Ammon's horn (tissue), 1 donor: ENCODE measurements at regions not wholly inside any gene's neighbourhood (a gene's known extent, or its start where the extent isn't known, plus 50 kb on each side); places are given as distances from the start of the nearest gene placed in this dataset.
A peak's percentile ranks its signal among the peaks of the same experiment; 100 is the strongest.
"Not testable (repeated sequence)": the region's sequence is repeated elsewhere in the genome, so short reads cannot be mapped to it uniquely, and the experiment has no call there.

Source experiments
- DNase-seq: peaks from one replicate; pipeline ENCODE4 v3.0.0-alpha.2; 2016; ENCODE audit warnings: low spot score

DNA sequence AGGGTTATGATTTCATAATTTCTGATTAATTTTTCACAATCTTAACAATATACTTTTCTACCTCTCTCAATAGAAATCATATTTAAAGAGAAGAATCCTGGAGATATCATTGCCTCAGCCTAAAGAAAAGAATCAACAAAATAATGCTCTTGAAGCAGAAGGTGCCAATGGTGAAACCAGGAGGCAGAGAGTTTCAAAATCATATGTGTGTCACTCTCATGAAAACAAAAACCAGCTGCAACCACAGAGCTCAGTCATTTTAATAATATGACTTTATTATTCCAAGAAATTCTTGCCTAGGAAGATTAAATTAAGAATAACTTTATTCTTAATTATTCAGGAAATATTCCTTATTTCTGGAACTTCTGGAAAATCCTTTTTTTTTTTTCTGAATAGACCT is 266.8 kb upstream of the ACTBL2 start:
- no peak for DNase-seq

DNA sequence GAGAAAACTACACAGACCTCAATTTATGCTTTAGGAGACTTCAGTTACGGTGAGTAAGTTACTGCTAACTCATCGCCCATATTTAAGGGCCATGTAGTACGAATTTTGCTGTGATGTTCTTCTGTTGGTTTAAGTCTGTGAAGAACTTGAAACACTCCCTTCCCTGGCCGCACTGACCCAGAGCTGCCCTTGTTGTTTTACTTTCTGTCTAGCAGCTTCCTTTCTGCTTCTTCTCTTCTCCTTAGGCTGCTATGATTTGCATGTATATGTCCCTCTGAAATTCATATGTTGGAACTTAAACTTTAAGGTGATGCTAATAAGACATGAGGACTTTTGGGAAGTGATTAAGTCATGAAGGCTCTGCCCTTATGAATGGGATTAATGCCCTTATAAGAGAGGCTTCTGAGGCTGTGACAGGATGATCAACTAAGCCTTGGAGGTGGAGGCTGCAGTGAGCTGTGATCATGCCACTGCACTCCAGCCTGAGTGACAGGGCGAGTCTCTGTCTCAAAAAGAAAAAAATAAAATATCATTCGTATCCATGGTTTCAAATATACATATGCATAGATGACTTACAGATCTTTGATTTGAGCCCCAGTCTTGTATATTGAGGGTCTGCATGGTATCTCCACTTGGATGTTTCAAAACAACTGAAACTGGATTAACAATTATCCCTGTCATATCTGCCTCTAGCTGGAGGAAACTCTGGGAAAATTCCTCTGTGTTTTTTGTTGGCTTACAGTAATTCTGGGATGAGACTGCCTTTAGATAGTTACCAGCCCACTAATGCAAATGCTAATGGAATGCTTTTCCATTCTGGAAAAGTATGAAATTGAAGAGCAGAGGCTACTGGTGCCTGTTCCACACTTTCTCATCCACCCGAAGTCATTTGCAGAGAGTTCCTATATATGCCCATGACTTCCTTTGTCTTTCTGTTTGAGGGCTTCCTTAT is 263.4 kb upstream of the ACTBL2 start:
- no peak for DNase-seq

DNA sequence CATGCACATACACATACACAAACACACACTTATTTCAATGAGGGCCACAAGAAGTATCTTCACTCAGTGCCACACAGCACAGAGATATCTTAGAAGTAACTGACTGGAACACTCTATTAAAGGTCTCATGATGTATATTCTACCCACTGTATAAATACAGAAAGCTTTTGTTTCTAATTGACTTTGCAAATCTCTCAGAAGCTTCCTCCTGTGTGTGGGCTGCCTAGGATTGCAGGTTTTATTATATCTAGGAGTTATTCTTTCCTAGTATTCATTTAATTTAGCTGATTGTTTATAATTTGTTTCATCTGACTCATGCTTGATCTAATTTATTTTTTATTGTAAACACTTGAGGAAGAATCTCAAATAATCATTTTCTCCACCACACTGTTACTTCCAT is 262.4 kb upstream of the ACTBL2 start:
- DNase-seq = no peak

DNA sequence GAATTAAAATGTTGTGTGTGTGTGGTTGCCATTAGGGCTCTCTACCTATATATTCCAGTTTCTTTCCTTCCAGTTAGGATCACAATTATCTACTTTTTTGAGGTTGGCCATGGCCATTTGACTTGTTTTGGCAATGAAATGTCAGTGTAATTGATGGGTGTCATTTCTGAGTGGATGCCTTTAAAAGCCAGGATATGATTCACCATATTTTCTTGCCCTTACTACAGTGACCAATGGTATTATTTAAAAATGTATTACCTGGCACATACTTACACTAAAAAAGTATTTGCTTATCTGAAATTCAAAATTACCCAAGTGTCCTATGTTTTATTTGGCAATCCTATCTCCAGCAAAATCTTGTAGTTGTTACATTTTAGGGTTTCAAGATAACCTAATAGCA is 258.7 kb upstream of the ACTBL2 start:
- DNase-seq = no peak

GRCh38 chr5:57738787-57739186 is 256.2 kb upstream of the ACTBL2 start:
- no peak for DNase-seq

GRCh38 chr5:57738301-57738700 is 255.7 kb upstream of the ACTBL2 start:
- no peak for DNase-seq

DNA sequence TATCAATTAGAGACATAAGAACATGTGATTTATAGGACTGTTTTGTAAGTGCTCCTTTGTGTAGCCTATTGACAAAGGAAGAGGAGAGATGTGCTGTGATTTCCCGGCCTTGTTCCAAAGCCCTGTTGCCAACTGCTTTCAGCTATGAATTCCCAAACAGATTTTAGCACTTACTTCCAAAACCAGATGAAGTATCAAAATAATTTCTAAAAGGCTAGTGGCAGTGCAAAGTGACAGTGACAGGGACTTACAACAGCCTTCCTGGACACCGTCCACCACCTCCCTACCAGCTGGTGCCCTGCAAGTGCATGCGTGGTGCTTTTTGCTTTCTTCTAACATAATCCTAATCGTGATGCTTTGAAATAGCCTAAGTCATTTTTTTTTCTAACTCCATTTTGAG is 254.1 kb upstream of the ACTBL2 start:
- peak; percentile 44 for DNase-seq

- not testable (repeated sequence) for DNase-seq
Observed at GRCh38 chr5:57735279-57736153, 252.9 kb upstream of the ACTBL2 start.

DNA sequence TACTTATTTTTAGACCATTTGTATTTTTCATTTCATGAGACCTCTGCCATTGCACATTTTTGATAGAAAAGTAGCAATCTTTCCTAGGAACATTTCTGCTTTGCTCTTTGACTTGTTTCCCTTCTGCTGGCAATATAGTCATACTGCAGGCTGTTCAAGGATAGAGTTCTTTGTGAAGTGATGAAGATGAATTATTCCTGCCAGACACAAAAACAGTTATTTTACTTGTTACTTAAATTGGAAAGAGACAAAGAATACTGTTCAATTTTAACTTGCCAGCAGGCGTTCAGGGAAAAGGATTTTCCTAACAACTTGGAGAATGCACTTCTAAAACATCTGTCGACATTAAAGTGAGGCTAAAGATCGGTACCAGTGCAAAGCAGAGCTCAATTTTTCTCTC is 251.7 kb upstream of the ACTBL2 start:
- no peak for DNase-seq

DNA sequence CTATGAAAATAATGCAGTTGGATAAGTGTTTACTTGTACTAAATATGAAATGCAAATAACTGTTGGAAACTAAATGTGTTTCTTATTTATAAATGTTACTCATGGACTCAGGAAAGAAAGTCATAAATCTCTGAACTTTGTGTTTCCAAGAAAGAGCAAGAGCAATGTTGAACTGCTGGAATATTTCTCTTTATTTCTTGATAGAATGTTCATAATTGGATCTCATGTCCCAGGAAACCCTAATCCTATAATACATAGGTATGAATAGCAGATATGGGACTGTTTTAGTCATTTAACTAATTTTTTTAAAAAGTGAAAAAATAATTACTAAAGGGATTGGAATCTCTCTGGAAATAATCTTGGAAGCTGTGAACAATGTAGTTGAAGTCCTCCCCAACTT is 245.0 kb upstream of the ACTBL2 start:
- DNase-seq = no peak

GRCh38 chr5:57725658-57726504 is 243.3 kb upstream of the ACTBL2 start:
- DNase-seq = no peak

DNA sequence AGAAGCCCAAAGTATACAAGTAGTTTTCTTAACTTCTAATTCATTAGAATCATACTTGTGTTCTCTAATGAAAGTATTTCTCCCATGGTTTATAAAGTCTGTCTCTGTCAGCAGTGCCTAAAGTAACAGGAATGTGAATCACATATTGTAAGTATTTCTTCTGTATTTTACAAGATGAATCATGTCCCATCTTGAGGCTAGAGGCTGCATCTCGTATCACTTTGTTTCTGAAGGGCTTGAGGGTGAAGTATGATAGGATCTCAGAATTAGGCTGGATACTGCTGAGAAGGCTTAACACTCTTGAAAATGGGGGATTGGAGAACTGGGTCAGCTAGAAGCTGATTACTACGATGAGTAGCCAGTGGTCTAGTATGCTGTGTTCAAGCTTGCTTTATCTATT is 242.2 kb upstream of the ACTBL2 start:
- no peak for DNase-seq

- DNase-seq = no peak
Observed at GRCh38 chr5:57721226-57721625, 238.6 kb upstream of the ACTBL2 start.

- DNase-seq = no peak
Observed at GRCh38 chr5:57720656-57721055, 238.0 kb upstream of the ACTBL2 start.

DNA sequence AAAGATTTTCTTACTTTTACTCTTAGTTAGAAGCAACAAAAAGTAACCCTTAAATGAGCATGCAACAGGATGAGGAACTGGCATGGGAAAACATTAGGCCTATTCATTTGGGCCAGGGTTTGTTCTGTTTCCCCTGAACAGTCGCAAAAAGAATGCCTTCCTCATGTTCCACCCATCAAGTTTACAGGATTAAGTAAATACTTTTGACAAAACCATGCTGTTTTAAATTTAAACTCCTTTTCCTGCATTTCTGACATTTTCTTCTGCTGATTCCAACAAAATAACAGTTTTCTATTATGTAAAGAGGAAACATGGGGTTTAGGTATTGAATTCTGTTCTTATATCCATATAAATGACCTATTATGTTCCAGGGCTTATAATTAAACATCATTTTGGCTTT is 236.6 kb upstream of the ACTBL2 start:
- no peak for DNase-seq

DNA sequence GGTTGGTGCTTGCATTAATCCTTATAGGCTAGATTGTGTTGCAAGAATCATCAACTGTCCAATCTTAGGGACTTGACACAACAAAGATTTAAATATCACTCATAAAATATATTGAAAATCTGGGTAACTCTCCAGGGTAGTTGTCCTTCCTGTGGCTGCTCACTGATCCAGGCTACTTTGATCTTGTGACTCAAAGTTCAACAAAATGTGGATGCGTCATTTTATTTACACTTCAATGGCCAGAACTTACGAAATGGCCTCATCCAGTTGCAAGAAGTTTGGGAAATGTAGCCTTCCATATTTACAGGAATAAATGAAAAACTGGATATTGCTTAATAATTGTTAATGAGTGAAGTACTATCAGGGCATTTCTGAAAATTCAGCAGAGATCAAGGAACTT is 235.5 kb upstream of the ACTBL2 start:
- no peak for DNase-seq

DNA sequence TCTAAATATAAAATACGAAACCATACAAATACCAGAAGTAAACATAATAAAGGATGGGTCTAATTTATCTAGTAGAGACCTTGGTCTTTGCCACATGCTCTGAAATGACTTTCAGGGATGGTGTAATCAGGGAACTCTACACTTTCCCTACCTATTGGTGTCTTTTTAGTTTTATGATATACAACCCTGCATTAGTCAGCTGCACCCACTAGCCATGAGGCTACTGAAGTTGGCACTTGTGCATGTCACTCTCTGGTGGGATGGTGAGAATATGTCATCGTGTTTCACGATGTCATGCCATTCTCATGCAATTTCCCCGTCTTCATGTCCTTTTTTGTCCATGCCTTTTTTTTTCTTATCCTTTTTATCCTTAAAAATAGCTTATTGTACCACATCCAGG is 234.9 kb upstream of the ACTBL2 start:
- DNase-seq = no peak

GRCh38 chr5:57716661-57717060 is 234.1 kb upstream of the ACTBL2 start:
- no peak for DNase-seq

GRCh38 chr5:57715296-57715695 is 232.7 kb upstream of the ACTBL2 start:
- no peak for DNase-seq

DNA sequence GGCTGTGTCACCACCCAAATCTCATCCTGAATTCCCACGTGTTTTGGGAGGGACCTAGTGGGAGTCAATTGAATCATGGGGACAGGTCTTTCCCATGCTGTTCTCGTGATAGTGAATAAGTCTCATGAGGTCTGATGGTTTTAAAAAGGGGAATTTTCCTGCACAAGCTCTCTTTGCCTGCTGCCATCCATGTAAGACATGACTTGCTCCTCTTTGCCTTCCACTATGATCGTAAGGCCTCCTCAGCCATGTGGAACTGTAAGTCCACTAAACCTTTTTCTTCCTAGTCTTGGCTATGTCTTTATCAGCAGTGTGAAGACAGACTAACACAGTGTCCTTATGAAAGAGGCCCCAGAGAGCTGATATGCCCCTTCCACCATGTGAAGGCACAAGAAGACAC is 230.9 kb upstream of the ACTBL2 start:
- DNase-seq = not testable (repeated sequence)

DNA sequence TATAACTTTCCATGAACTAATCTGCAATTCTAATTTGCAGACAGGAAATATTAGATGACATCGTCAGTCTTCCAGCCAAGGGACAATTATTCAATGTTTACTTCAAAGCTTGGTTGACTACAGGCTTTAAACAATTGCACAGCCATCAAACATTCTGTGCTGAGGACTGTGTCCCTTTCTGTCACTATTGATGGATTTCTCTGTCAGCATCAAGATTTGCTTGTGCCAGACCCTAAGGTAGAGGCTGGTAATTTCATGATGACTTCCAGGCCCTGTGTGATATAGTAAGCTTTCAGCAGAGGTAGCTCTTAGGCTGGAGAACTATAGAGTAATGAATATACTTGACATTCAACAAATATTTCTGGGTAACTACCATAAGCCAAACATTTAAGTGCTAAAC is 229.3 kb upstream of the ACTBL2 start:
- no peak for DNase-seq

- no peak for DNase-seq
Observed at GRCh38 chr5:57711471-57711870, 228.9 kb upstream of the ACTBL2 start.
